Muscle layer of duodenum (tissue), 2 donors: ENCODE measurements at regions not wholly inside any gene's neighbourhood (a gene's known extent, or its start where the extent isn't known, plus 50 kb on each side); places are given as distances from the start of the nearest gene placed in this dataset.

ENCODE experiments used
- H3K27ac ChIP-seq: one replicate; pipeline ENCODE4 v1.7.0; 2013; ENCODE audit warnings: mild to moderate bottlenecking, low read length
- H3K27me3 ChIP-seq: one replicate; pipeline ENCODE4 v1.7.0; 2013; ENCODE audit warnings: low read depth, mild to moderate bottlenecking, control low read depth, low read length
- H3K36me3 ChIP-seq, 2 donors: one replicate each; pipeline ENCODE4 v1.7.0; 2013; ENCODE audit warnings: low read length in 2 of 2, control low read depth in 1 of 2, mild to moderate bottlenecking in 1 of 2; ENCODE audit not compliant: insufficient read depth in 2 of 2, control insufficient read depth in 1 of 2
- H3K4me1 ChIP-seq, 2 donors: one replicate each; pipeline ENCODE4 v1.7.0; 2013; ENCODE audit warnings: low read length in 2 of 2, mild to moderate bottlenecking in 2 of 2, control low read depth in 1 of 2, moderate library complexity in 1 of 2; ENCODE audit not compliant: insufficient read depth in 2 of 2, control insufficient read depth in 1 of 2
- H3K4me3 ChIP-seq, 2 donors: one replicate each; pipeline ENCODE4 v1.7.0; 2013; ENCODE audit warnings: low read length in 2 of 2, low read depth in 1 of 2, mild to moderate bottlenecking in 1 of 2
- H3K9me3 ChIP-seq, 2 donors: one replicate each; pipeline ENCODE4 v1.7.0; 2013; ENCODE audit warnings: low read length in 2 of 2, control low read depth in 1 of 2, mild to moderate bottlenecking in 1 of 2; ENCODE audit not compliant: control insufficient read depth in 1 of 2
- donor health status: healthy.

- Histone ChIP-seq H3K4me1 (no peaks in the 10 kb centered on the region), H3K27me3 (no peaks in the 10 kb centered on the region), H3K4me3 (no peak overlapping the region), H3K36me3 (no peaks in the 10 kb centered on the region), H3K27ac (no peak overlapping the region), H3K9me3 (no peaks in the 10 kb centered on the region)
These were observed 130.1 kb upstream of the TOP3B start for GRCh38 chr22:22112533-22113294.

- Histone ChIP-seq H3K27ac (no peak overlapping the region), H3K4me3 (no peak overlapping the region), H3K36me3 (no peaks in the 10 kb centered on the region), H3K27me3 (no peaks in the 10 kb centered on the region), H3K9me3 (no peaks in the 10 kb centered on the region), H3K4me1 (no peaks in the 10 kb centered on the region)
These were observed 129.4 kb upstream of the TOP3B start for GRCh38 chr22:22111983-22112382.

- Histone ChIP-seq H3K9me3 (no peaks in the 10 kb centered on the region), H3K36me3 (no peaks in the 10 kb centered on the region), H3K4me3 (no peak overlapping the region), H3K4me1 (no peaks in the 10 kb centered on the region), H3K27me3 (no peaks in the 10 kb centered on the region), H3K27ac (no peak overlapping the region)
These were observed 128.7 kb upstream of the TOP3B start for GRCh38 chr22:22111267-22111751.

- no peaks in the 10 kb centered on the region for H3K36me3 ChIP-seq
- H3K27me3 ChIP-seq: no peaks in the 10 kb centered on the region
- no peak overlapping the region for H3K4me3 ChIP-seq
- no peaks in the 10 kb centered on the region for H3K9me3 ChIP-seq
- H3K4me1 ChIP-seq: no peaks in the 10 kb centered on the region
- H3K27ac ChIP-seq: no peak overlapping the region
These were observed 128.1 kb upstream of the TOP3B start for GRCh38 chr22:22110548-22111266.

GRCh38 chr22:22109693-22110466 lies 127.3 kb upstream of the TOP3B start:
- no peaks in the 10 kb centered on the region for H3K4me1 ChIP-seq
- H3K27ac ChIP-seq: no peak overlapping the region
- no peaks in the 10 kb centered on the region for H3K9me3 ChIP-seq
- no peaks in the 10 kb centered on the region for H3K27me3 ChIP-seq
- no peak overlapping the region for H3K4me3 ChIP-seq
- no peaks in the 10 kb centered on the region for H3K36me3 ChIP-seq

GRCh38 chr22:22106855-22107254 lies 124.3 kb upstream of the TOP3B start:
- H3K27ac ChIP-seq: no peak overlapping the region
- no peaks in the 10 kb centered on the region for H3K4me1 ChIP-seq
- no peaks in the 10 kb centered on the region for H3K27me3 ChIP-seq
- H3K9me3 ChIP-seq: no peaks in the 10 kb centered on the region
- no peak overlapping the region for H3K4me3 ChIP-seq
- no peaks in the 10 kb centered on the region for H3K36me3 ChIP-seq

- Histone ChIP-seq H3K36me3 (no peaks in the 10 kb centered on the region), H3K27me3 (no peaks in the 10 kb centered on the region), H3K27ac (no peak overlapping the region), H3K4me1 (no peaks in the 10 kb centered on the region), H3K9me3 (no peaks in the 10 kb centered on the region), H3K4me3 (no peak overlapping the region)
These were observed 122.8 kb upstream of the TOP3B start for GRCh38 chr22:22105364-22105763.

GRCh38 chr22:22103078-22103875 lies 120.7 kb upstream of the TOP3B start:
- Histone ChIP-seq H3K9me3 (no peaks in the 10 kb centered on the region), H3K36me3 (no peaks in the 10 kb centered on the region), H3K27me3 (no peaks in the 10 kb centered on the region), H3K4me1 (no peaks in the 10 kb centered on the region), H3K27ac (no peak overlapping the region), H3K4me3 (no peak overlapping the region)

- Histone ChIP-seq H3K9me3 (no peaks in the 10 kb centered on the region), H3K36me3 (no peaks in the 10 kb centered on the region), H3K4me1 (no peaks in the 10 kb centered on the region), H3K27ac (no peak overlapping the region), H3K4me3 (no peak overlapping the region), H3K27me3 (no peaks in the 10 kb centered on the region)
These were observed 117.5 kb upstream of the TOP3B start for GRCh38 chr22:22099833-22100812.

- Histone ChIP-seq H3K27me3 (no peaks in the 10 kb centered on the region), H3K9me3 (no peaks in the 10 kb centered on the region), H3K4me3 (no peak overlapping the region), H3K36me3 (no peaks in the 10 kb centered on the region), H3K4me1 (no peaks in the 10 kb centered on the region), H3K27ac (no peak overlapping the region)
These were observed 116.6 kb upstream of the TOP3B start for GRCh38 chr22:22099194-22099486.
